Trophoblast cell (in vitro differentiated cells and primary cell): ENCODE measurements at regions not wholly inside any gene's neighbourhood (a gene's known extent, or its start where the extent isn't known, plus 50 kb on each side); places are given as distances from the start of the nearest gene placed in this dataset.

Source experiments
- DNase-seq, 2 donors: peaks; one replicate each; pipeline ENCODE4 v3.0.0-alpha.2; 2016
- H2AFZ ChIP-seq: 2 replicates; pipeline ENCODE4 v1.6.1; 2013; ENCODE audit warnings: low read length, moderate library complexity, mild to moderate bottlenecking; ENCODE audit not compliant: insufficient read depth, poor library complexity
- H2AK5ac ChIP-seq: 2 replicates; pipeline ENCODE4 v1.6.1; 2013; ENCODE audit warnings: mild to moderate bottlenecking, low read length
- H2BK120ac ChIP-seq: 2 replicates; pipeline ENCODE4 v1.6.1; 2013; ENCODE audit warnings: low read length, mild to moderate bottlenecking, moderate library complexity; ENCODE audit not compliant: insufficient read depth, poor library complexity
- H2BK12ac ChIP-seq: 2 replicates; pipeline ENCODE4 v1.6.1; 2013; ENCODE audit warnings: mild to moderate bottlenecking, low read length, moderate library complexity
- H2BK5ac ChIP-seq: 2 replicates; pipeline ENCODE4 v1.6.1; 2013; ENCODE audit warnings: low read length, low read depth, moderate library complexity, mild to moderate bottlenecking; ENCODE audit not compliant: poor library complexity
- H3K14ac ChIP-seq: 2 replicates; pipeline ENCODE4 v1.6.1; 2013; ENCODE audit warnings: mild to moderate bottlenecking, low read length
- H3K18ac ChIP-seq: 2 replicates; pipeline ENCODE4 v1.6.1; 2013; ENCODE audit warnings: mild to moderate bottlenecking, low read length
- H3K23ac ChIP-seq: 2 replicates; pipeline ENCODE4 v1.6.1; 2013; ENCODE audit warnings: low read length
- H3K27ac ChIP-seq: 2 replicates; pipeline ENCODE4 v1.5.1; 2013; ENCODE audit warnings: low read depth, mild to moderate bottlenecking, inconsistent platforms, low read length, moderate library complexity
- H3K27me3 ChIP-seq: 2 replicates; pipeline ENCODE4 v1.6.1; 2013; ENCODE audit warnings: inconsistent platforms, mild to moderate bottlenecking, low read length, moderate library complexity; ENCODE audit not compliant: insufficient read depth
- H3K36me3 ChIP-seq, 2 experiments: 1 replicate in 1 of 2; 2 replicates in 1 of 2; pipeline ENCODE4 v1.6.1; 2013; ENCODE audit warnings: low read length in 2 of 2, mild to moderate bottlenecking in 2 of 2, moderate library complexity in 1 of 2; ENCODE audit not compliant: insufficient read depth in 2 of 2, control insufficient read depth in 1 of 2
- H3K4ac ChIP-seq: 2 replicates; pipeline ENCODE4 v1.6.1; 2013; ENCODE audit warnings: low read depth, mild to moderate bottlenecking, low read length, moderate library complexity
- H3K4me1 ChIP-seq, 2 experiments: 1 replicate in 1 of 2; 2 replicates in 1 of 2; pipeline ENCODE4 v1.6.1; 2013; ENCODE audit warnings: low read length in 2 of 2, mild to moderate bottlenecking in 2 of 2, moderate library complexity in 1 of 2; ENCODE audit not compliant: insufficient read depth in 2 of 2, control insufficient read depth in 1 of 2
- H3K4me2 ChIP-seq: 2 replicates; pipeline ENCODE4 v1.6.1; 2013; ENCODE audit warnings: inconsistent platforms, mild to moderate bottlenecking, low read length, moderate library complexity
- H3K4me3 ChIP-seq: 2 replicates; pipeline ENCODE4 v1.5.1; 2013; ENCODE audit warnings: mild to moderate bottlenecking, low read depth, low read length, inconsistent platforms
- H3K79me1 ChIP-seq: one replicate; pipeline ENCODE4 v1.6.1; 2013; ENCODE audit warnings: low read length
- H3K79me2 ChIP-seq: 2 replicates; pipeline ENCODE4 v1.6.1; 2013; ENCODE audit warnings: low read length, mild to moderate bottlenecking; ENCODE audit not compliant: control insufficient read depth, insufficient read depth, poor library complexity
- H3K9ac ChIP-seq: 2 replicates; pipeline ENCODE4 v1.6.1; 2013; ENCODE audit warnings: mild to moderate bottlenecking, low read length
- H3K9me3 ChIP-seq: 2 replicates; pipeline ENCODE4 v1.6.1; 2013; ENCODE audit warnings: low read depth, mild to moderate bottlenecking, control low read depth, inconsistent platforms, low read length; ENCODE audit not compliant: insufficient read depth
- H4K12ac ChIP-seq: 2 replicates; pipeline ENCODE4 v1.6.1; 2013; ENCODE audit warnings: low read depth, mild to moderate bottlenecking, low read length, moderate library complexity
- H4K8ac ChIP-seq: 2 replicates; pipeline ENCODE4 v1.6.1; 2013; ENCODE audit warnings: low read depth, mild to moderate bottlenecking, low read length, moderate library complexity
- H4K91ac ChIP-seq: one replicate; pipeline ENCODE4 v1.6.1; 2013; ENCODE audit warnings: low read depth, mild to moderate bottlenecking, low read length, moderate library complexity
- WGBS: extraction: QIAGEN DNeasy Blood & Tissue Kit; methylation state at CpG from one replicate; pipeline ENCODE4 v1.1.7; 2013; ENCODE audit warnings: missing lambda C conversion rate; ENCODE audit not compliant: insufficient read length, insufficient coverage; ENCODE audit errors: extremely low coverage; 5-methylcytosine and 5-hydroxymethylcytosine counted together

- no peaks in the 10 kb centered on the region for H3K79me1 ChIP-seq
- no peak for DNase-seq
- no peak overlapping the region for H3K4me3 ChIP-seq
- H2AFZ ChIP-seq, result no peak overlapping the region
- no peak overlapping the region for H2BK120ac ChIP-seq
- no peaks in the 10 kb centered on the region for H3K9me3 ChIP-seq
- H4K8ac ChIP-seq, result no peak overlapping the region
- no peak overlapping the region for H3K27ac ChIP-seq
- H3K14ac ChIP-seq, result no peak overlapping the region
- H2BK5ac ChIP-seq, result no peak overlapping the region
- H3K18ac ChIP-seq, result no peak overlapping the region
- H3K4me1 ChIP-seq, result no peaks in the 10 kb centered on the region
- H3K79me2 ChIP-seq, result no peaks in the 10 kb centered on the region
- no peaks in the 10 kb centered on the region for H3K27me3 ChIP-seq
- no peak overlapping the region for H3K4me2 ChIP-seq
- no peak overlapping the region for H3K23ac ChIP-seq
- no CpG with 5 or more reads among the region's 1 CpG for WGBS
- H4K12ac ChIP-seq, result no peak overlapping the region
- no peak overlapping the region for H4K91ac ChIP-seq
- no peaks in the 10 kb centered on the region for H3K36me3 ChIP-seq
- no peak overlapping the region for H3K9ac ChIP-seq
- H2BK12ac ChIP-seq, result no peak overlapping the region
- no peak overlapping the region for H2AK5ac ChIP-seq
- H3K4ac ChIP-seq, result no peak overlapping the region
Measured at GRCh38 chr6:91994787-91995186, 1407.9 kb upstream of the MAP3K7 start.

DNA sequence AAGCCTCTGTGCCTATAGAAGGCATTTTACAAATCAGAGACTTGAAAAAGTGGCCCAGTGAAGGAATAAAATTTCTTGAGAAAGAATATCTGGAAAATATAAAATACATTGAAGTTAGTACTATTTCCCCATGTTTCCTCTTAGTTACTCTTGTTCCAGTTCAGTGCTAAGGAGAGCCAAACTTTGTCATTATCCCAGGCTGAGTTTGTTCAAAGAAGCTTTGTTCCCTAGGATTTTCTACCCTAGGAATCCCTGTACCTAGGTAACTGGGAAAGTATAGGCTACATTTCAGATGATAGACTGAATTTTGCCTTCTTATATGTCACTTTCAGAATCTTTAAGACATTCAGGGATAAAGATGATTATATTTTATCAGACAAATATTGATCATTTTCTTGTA, 1395.7 kb upstream of the MAP3K7 start:
- Histone ChIP-seq H3K79me2 (no peaks in the 10 kb centered on the region), H2BK12ac (no peak overlapping the region), H2BK5ac (no peak overlapping the region), H2AFZ (no peak overlapping the region), H4K8ac (no peak overlapping the region), H4K12ac (no peak overlapping the region), H3K27ac (no peak overlapping the region), H3K4me2 (no peak overlapping the region), H3K18ac (no peak overlapping the region), H3K4ac (no peak overlapping the region), H2AK5ac (no peak overlapping the region), H3K23ac (no peak overlapping the region), H3K9me3 (no peaks in the 10 kb centered on the region), H3K4me1 (no peaks in the 10 kb centered on the region), H4K91ac (no peak overlapping the region), H3K9ac (no peak overlapping the region), H3K36me3 (no peaks in the 10 kb centered on the region), H2BK120ac (no peak overlapping the region), H3K27me3 (no peaks in the 10 kb centered on the region), H3K79me1 (no peaks in the 10 kb centered on the region), H3K4me3 (no peak overlapping the region), H3K14ac (no peak overlapping the region)
- DNase-seq, result no peak

- Histone ChIP-seq H4K91ac (no peak overlapping the region), H3K27me3 (no peaks in the 10 kb centered on the region), H3K79me1 (no peaks in the 10 kb centered on the region), H3K4me1 (no peaks in the 10 kb centered on the region), H4K12ac (no peak overlapping the region), H3K4me2 (no peak overlapping the region), H3K27ac (no peak overlapping the region), H3K36me3 (no peaks in the 10 kb centered on the region), H3K4me3 (no peak overlapping the region), H3K14ac (no peak overlapping the region), H2AK5ac (no peak overlapping the region), H3K23ac (no peak overlapping the region), H2BK5ac (no peak overlapping the region), H2AFZ (no peak overlapping the region), H3K4ac (no peak overlapping the region), H2BK120ac (no peak overlapping the region), H3K18ac (no peak overlapping the region), H3K9ac (no peak overlapping the region), H2BK12ac (no peak overlapping the region), H3K79me2 (no peaks in the 10 kb centered on the region), H4K8ac (no peak overlapping the region), H3K9me3 (no peaks in the 10 kb centered on the region)
- WGBS, result no CpG with 5 or more reads among the region's 1 CpG
- no peak for DNase-seq
Measured at GRCh38 chr6:91976797-91977196, 1389.9 kb upstream of the MAP3K7 start.

DNA sequence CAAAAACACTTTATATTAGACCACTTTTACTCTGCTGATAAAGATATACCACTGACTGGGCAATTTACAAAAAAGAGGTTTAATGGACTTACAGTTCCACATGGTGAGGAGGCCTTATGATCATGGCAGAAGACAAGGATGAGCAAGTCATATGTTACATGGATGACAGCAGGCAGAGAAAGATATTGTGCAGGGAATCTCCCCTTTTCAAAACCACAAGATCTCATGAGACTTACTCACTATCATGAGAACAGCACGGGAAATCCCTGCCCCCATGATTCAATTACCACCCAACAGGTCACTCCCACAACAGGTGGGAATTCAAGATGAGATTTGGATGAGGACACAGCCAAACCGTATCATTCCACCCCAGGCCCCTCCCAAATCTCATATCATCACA, 1383.8 kb upstream of the MAP3K7 start:
- Histone ChIP-seq H2AFZ (no peak overlapping the region), H3K14ac (no peak overlapping the region), H3K4me2 (no peak overlapping the region), H3K4ac (no peak overlapping the region), H4K8ac (no peak overlapping the region), H2BK120ac (no peak overlapping the region), H3K18ac (no peak overlapping the region), H3K23ac (no peak overlapping the region), H2AK5ac (no peak overlapping the region), H3K9ac (no peak overlapping the region), H3K9me3 (peaks cover 4% of the 10 kb centered on the region), H3K27me3 (no peaks in the 10 kb centered on the region), H3K36me3 (no peaks in the 10 kb centered on the region), H3K4me1 (no peaks in the 10 kb centered on the region), H4K12ac (no peak overlapping the region), H2BK5ac (no peak overlapping the region), H2BK12ac (no peak overlapping the region), H3K4me3 (no peak overlapping the region), H3K27ac (no peak overlapping the region), H3K79me2 (no peaks in the 10 kb centered on the region), H3K79me1 (no peaks in the 10 kb centered on the region), H4K91ac (no peak overlapping the region)
- no CpG with 5 or more reads among the region's 2 CpGs for WGBS
- no peak for DNase-seq

- H3K23ac ChIP-seq, result no peak overlapping the region
- peaks cover 6% of the 10 kb centered on the region for H3K9me3 ChIP-seq
- no peaks in the 10 kb centered on the region for H3K27me3 ChIP-seq
- no peaks in the 10 kb centered on the region for H3K36me3 ChIP-seq
- no peak overlapping the region for H3K9ac ChIP-seq
- no peak overlapping the region for H4K8ac ChIP-seq
- no peak overlapping the region for H2BK12ac ChIP-seq
- H4K12ac ChIP-seq, result no peak overlapping the region
- no CpG with 5 or more reads among the region's 1 CpG for WGBS
- H3K79me2 ChIP-seq, result no peaks in the 10 kb centered on the region
- no peak overlapping the region for H2AK5ac ChIP-seq
- no peak overlapping the region for H3K4me2 ChIP-seq
- no peak overlapping the region for H3K18ac ChIP-seq
- H2BK5ac ChIP-seq, result no peak overlapping the region
- H3K79me1 ChIP-seq, result no peaks in the 10 kb centered on the region
- H3K4me3 ChIP-seq, result peak overlapping the region; percentile 37
- H4K91ac ChIP-seq, result no peak overlapping the region
- H3K27ac ChIP-seq, result no peak overlapping the region
- no peak overlapping the region for H2BK120ac ChIP-seq
- no peaks in the 10 kb centered on the region for H3K4me1 ChIP-seq
- H2AFZ ChIP-seq, result no peak overlapping the region
- H3K4ac ChIP-seq, result no peak overlapping the region
- no peak for DNase-seq
- no peak overlapping the region for H3K14ac ChIP-seq
Measured at GRCh38 chr6:91965872-91966271, 1379.0 kb upstream of the MAP3K7 start.
